ENCODE measurements at regions not wholly inside any gene's neighbourhood (a gene's known extent, or its start where the extent isn't known, plus 50 kb on each side); places are given as distances from the start of the nearest gene placed in this dataset.

DNA sequence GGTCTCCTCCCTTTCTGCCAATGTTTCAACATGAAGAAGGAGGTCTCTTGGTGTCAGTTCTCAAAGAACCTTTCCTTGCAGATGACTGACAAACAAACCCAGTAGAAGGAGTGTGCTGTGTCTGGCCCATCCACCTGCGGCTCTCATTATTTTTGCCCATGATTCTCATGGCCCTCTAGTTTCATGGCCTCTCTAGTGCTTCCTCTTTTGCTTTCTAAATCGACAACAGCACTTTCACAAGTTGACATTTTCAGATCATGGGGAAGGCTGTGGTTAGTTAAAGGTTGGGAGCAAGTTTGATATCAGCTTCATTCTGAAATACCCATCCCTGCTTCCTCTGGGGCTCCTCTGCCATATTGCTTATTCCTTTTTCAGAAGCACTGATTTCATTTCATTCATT lies 805.2 kb downstream of the SLC4A3 start:
- intact Hi-C loops (cut with DNase I): no loop called here
- WGBS, 2 donors: 79 to 81% methylated on average over 2 of the region's 2 CpGs
- no peak for TF ChIP-seq CTCF (IDR thresholded peaks at IDR 0.05)
- no peak for TF ChIP-seq POLR2A (IDR thresholded peaks at IDR 0.05)

DNA sequence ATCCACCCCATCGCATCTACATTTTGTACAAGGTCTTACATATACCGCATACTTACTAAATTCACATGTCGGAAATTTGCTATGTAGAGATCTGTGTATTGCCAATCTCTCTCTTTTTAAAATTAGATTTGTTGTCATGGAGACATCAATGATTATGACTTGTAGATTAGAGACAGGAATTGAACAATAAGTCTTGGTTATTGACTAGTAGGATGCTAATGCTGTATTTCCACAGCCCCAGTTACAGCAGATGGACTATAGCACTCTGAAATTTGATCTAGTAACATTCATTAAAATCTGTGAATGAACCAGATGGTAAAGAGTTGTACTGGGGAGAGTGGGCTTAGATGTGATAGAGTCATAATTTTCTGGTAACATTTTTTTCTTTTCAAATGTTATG lies 805.7 kb downstream of the SLC4A3 start:
- TF ChIP-seq POLR2A (IDR thresholded peaks at IDR 0.05): no peak
- no peak for TF ChIP-seq CTCF (IDR thresholded peaks at IDR 0.05)
- no peaks in the 10 kb centered on the region for H3K4me1 ChIP-seq
- intact Hi-C loops (cut with DNase I): no loop called here
- H3K9me3 ChIP-seq: no peaks in the 10 kb centered on the region
- no peaks in the 10 kb centered on the region for H3K27me3 ChIP-seq
- 98 to 99% methylated on average over 3 of the region's 3 CpGs for WGBS, 2 donors
- DNase-seq: no peak
- H3K4me3 ChIP-seq (replicated peaks in 1 of 3): no peak overlapping the region
- H3K36me3 ChIP-seq: no peaks in the 10 kb centered on the region
- no peak overlapping the region for H3K27ac ChIP-seq

More for the DNA sequence above, 805.2 kb downstream of the SLC4A3 start:
- Histone ChIP-seq H3K4me1 (no peaks in the 10 kb centered on the region), H3K27ac (no peak overlapping the region), H3K4me3 (replicated peaks in 1 of 3) (no peak overlapping the region), H3K9me3 (no peaks in the 10 kb centered on the region), H3K36me3 (no peaks in the 10 kb centered on the region), H3K27me3 (no peaks in the 10 kb centered on the region)
- no peak for DNase-seq

DNA sequence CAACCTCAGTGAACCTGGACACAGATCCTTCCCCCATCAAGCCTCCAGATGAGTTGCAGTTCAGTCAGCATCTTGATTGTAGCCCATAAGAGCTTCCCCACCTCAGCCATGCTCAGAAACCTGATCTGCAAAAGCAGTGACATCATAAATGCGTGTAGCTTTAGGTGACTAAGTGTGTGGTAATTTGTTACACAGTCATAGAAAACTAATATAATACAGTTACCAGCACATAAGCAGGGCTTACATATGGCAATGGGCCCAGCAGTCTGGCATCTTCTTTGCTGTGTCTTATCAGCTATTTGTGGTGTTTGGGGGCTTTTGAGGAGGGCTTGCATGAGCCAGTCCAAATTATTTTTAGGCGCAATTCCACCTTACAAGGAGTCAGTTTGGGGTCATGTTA lies 807.0 kb downstream of the SLC4A3 start:
- Histone ChIP-seq H3K9me3 (no peaks in the 10 kb centered on the region), H3K27ac (no peak overlapping the region), H3K4me1 (no peaks in the 10 kb centered on the region), H3K27me3 (no peaks in the 10 kb centered on the region), H3K36me3 (no peaks in the 10 kb centered on the region), H3K4me3 (replicated peaks in 1 of 3) (no peak overlapping the region)
- no peak for DNase-seq
- intact Hi-C loops (cut with DNase I): no loop called here
- TF ChIP-seq POLR2A (IDR thresholded peaks at IDR 0.05) (no peak), CTCF (IDR thresholded peaks at IDR 0.05) (no peak)
- WGBS, 2 donors: 78 to 95% methylated on average over 2 of the region's 2 CpGs

DNA sequence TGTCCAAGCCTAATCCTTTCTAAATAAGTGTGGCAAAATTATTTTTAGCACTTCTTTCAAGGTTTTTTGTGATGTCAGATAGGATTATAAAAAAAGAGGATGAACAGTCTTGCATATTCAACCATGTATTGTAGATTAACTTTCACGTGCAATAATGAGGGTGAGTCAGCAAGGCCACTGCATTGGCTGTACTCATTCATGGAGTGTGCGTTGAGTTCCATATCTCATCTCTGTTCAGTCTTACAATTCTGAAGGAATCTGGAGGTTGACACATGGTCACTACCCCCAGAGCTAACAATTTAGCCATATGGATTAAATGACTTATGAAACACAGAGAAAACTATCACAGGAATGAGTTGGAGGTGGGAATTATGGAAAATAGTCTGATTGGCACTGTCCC lies 810.5 kb downstream of the SLC4A3 start:
- Histone ChIP-seq H3K4me3 (replicated peaks in 1 of 3) (no peak overlapping the region), H3K27me3 (no peaks in the 10 kb centered on the region), H3K36me3 (no peaks in the 10 kb centered on the region), H3K4me1 (no peaks in the 10 kb centered on the region), H3K27ac (no peak overlapping the region), H3K9me3 (no peaks in the 10 kb centered on the region)
- TF ChIP-seq CTCF (IDR thresholded peaks at IDR 0.05) (no peak), POLR2A (IDR thresholded peaks at IDR 0.05) (no peak)
- intact Hi-C loops (cut with DNase I): no loop called here
- 92 to 93% methylated on average over 2 of the region's 2 CpGs for WGBS, 2 donors
- DNase-seq: no peak

DNA sequence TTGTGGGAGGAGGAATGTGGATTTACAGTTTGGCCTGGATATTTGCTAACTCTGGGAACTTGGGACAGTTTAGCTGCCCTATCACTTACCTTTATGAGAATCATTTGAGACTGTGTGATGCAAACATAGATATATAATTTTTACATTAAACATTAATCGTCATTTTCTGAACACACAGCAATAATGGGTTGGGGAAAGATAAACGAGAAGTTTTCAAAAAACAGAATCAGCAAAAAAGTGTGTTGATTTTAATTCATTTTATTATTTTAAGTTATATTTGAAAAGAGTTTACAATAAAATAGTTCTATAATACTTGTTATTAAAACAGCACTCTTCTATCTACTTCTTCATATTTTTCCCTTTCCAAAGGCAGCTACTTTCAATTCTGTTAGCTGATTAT lies 813.3 kb downstream of the SLC4A3 start:
- no peaks in the 10 kb centered on the region for H3K4me1 ChIP-seq
- H3K9me3 ChIP-seq: no peaks in the 10 kb centered on the region
- 95 to 97% methylated on average over 2 of the region's 2 CpGs for WGBS, 2 donors
- TF ChIP-seq POLR2A (IDR thresholded peaks at IDR 0.05): no peak
- no peak for TF ChIP-seq CTCF (IDR thresholded peaks at IDR 0.05)
- no peaks in the 10 kb centered on the region for H3K27me3 ChIP-seq
- no peaks in the 10 kb centered on the region for H3K36me3 ChIP-seq
- intact Hi-C loops (cut with DNase I): no loop called here
- H3K27ac ChIP-seq: no peak overlapping the region
- H3K4me3 ChIP-seq (replicated peaks in 1 of 3): no peak overlapping the region
- DNase-seq: no peak

Measured in thyroid gland (tissue), 4 donors.